SK-N-SH (cell line): ENCODE measurements at regions not wholly inside any gene's neighbourhood (a gene's known extent, or its start where the extent isn't known, plus 50 kb on each side); places are given as distances from the start of the nearest gene placed in this dataset.

Experiments used
- CTCF ChIP-seq: fragments of 200-600 bp; sonication (generic); IDR thresholded peaks from 2 replicates; pipeline ENCODE4 v1.6.1; 2017; ENCODE audit warnings: antibody characterized with exemption, mild to moderate bottlenecking, moderate library complexity
- JUND ChIP-seq: IDR thresholded peaks from 2 replicates; pipeline ENCODE4 v1.4.0; 2012
- POLR2AphosphoS5 ChIP-seq: IDR thresholded peaks from 2 replicates; pipeline ENCODE4 v1.6.1; 2012; ENCODE audit warnings: low read depth, low read length
- YY1 ChIP-seq: IDR thresholded peaks from 2 replicates; pipeline ENCODE4 v1.4.0; 2012; ENCODE audit warnings: low read depth, mild to moderate bottlenecking
- TF ChIP-seq, protein P1 (sequence below): fragments of 150-350 bp; IDR thresholded peaks from 2 replicates; pipeline ENCODE4 v1.6.1; 2017; ENCODE audit warnings: antibody characterized with exemption, low read length, low read depth, borderline replicate concordance

GRCh38 chr4:177512646-177513045 is 70.4 kb upstream of the AGA start:
- TF ChIP-seq JUND (no peak), CTCF (no peak), YY1 (no peak), POLR2AphosphoS5 (no peak)
- TF ChIP-seq, protein P1, sequence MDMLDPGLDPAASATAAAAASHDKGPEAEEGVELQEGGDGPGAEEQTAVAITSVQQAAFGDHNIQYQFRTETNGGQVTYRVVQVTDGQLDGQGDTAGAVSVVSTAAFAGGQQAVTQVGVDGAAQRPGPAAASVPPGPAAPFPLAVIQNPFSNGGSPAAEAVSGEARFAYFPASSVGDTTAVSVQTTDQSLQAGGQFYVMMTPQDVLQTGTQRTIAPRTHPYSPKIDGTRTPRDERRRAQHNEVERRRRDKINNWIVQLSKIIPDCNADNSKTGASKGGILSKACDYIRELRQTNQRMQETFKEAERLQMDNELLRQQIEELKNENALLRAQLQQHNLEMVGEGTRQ, result no peak
